DOHH2 (cell line): ENCODE measurements at regions not wholly inside any gene's neighbourhood (a gene's known extent, or its start where the extent isn't known, plus 50 kb on each side); places are given as distances from the start of the nearest gene placed in this dataset.

Source experiments
- H3F3A ChIP-seq: fragments of 200-600 bp; sonication (generic), shearing (Covaris generic); 2 replicates; pipeline ENCODE4 v1.6.0; 2016; ENCODE audit warnings: antibody characterized with exemption, mild to moderate bottlenecking; ENCODE audit not compliant: control insufficient read depth, insufficient read depth
- H3K27ac ChIP-seq: fragments of 200-600 bp; sonication (generic); 2 replicates; pipeline ENCODE4 v1.5.1; 2014; ENCODE audit warnings: low read depth, mild to moderate bottlenecking, low read length, moderate library complexity
- H3K27me3 ChIP-seq: fragments of 200-600 bp; sonication (generic); 2 replicates; pipeline ENCODE4 v1.6.1; 2014; ENCODE audit warnings: mild to moderate bottlenecking, low read length, mixed read lengths; ENCODE audit not compliant: control insufficient read depth
- H3K36me3 ChIP-seq: fragments of 200-600 bp; sonication (generic); 2 replicates; pipeline ENCODE4 v1.6.1; 2014; ENCODE audit warnings: mild to moderate bottlenecking, low read length, moderate library complexity, mixed read lengths; ENCODE audit not compliant: control insufficient read depth
- H3K4me1 ChIP-seq: fragments of 200-600 bp; sonication (generic); 2 replicates; pipeline ENCODE4 v1.6.1; 2014; ENCODE audit warnings: mild to moderate bottlenecking, low read length, mixed read lengths; ENCODE audit not compliant: control insufficient read depth
- H3K4me2 ChIP-seq: fragments of 200-600 bp; sonication (generic); 2 replicates; pipeline ENCODE4 v1.6.0; 2014; ENCODE audit warnings: mild to moderate bottlenecking, low read length, moderate library complexity
- H3K4me3 ChIP-seq: fragments of 200-600 bp; sonication (generic); 2 replicates; pipeline ENCODE4 v1.5.1; 2014; ENCODE audit warnings: mild to moderate bottlenecking, low read length, mixed read lengths
- H3K79me2 ChIP-seq: fragments of 200-600 bp; sonication (generic); 2 replicates; pipeline ENCODE4 v1.6.1; 2014; ENCODE audit warnings: mild to moderate bottlenecking, low read length, mixed read lengths; ENCODE audit not compliant: control insufficient read depth
- H3K9me2 ChIP-seq: fragments of 200-600 bp; sonication (generic); replicated peaks from 2 replicates; pipeline ENCODE4 v1.6.1; 2014; ENCODE audit warnings: mild to moderate bottlenecking, low read length, mixed read lengths; ENCODE audit not compliant: control insufficient read depth
- H3K9me3 ChIP-seq: fragments of 200-600 bp; sonication (generic); 2 replicates; pipeline ENCODE4 v1.6.1; 2014; ENCODE audit warnings: antibody characterized with exemption, low read length, mixed read lengths; ENCODE audit not compliant: control insufficient read depth, insufficient read depth
- H4K20me1 ChIP-seq: fragments of 200-600 bp; sonication (generic); 2 replicates; pipeline ENCODE4 v1.6.0; 2014; ENCODE audit warnings: low read depth, mild to moderate bottlenecking, antibody characterized with exemption, low read length, moderate library complexity; ENCODE audit not compliant: control insufficient read depth, insufficient read depth
- EZH2phosphoT487 ChIP-seq: fragments of 200-600 bp; sonication (generic); IDR thresholded peaks from 2 replicates; pipeline ENCODE4 v1.6.1; 2017; ENCODE audit warnings: borderline replicate concordance, mild to moderate bottlenecking, antibody characterized with exemption, low read length, moderate library complexity, mixed read lengths
- TF ChIP-seq, protein P1 (sequence below): fragments of 200-600 bp; sonication (generic); IDR thresholded peaks from one replicate; pipeline ENCODE4 v1.5.1; 2014; ENCODE audit warnings: antibody characterized with exemption, mild to moderate bottlenecking, low read depth, low read length; ENCODE audit not compliant: poor library complexity, severe bottlenecking

DNA sequence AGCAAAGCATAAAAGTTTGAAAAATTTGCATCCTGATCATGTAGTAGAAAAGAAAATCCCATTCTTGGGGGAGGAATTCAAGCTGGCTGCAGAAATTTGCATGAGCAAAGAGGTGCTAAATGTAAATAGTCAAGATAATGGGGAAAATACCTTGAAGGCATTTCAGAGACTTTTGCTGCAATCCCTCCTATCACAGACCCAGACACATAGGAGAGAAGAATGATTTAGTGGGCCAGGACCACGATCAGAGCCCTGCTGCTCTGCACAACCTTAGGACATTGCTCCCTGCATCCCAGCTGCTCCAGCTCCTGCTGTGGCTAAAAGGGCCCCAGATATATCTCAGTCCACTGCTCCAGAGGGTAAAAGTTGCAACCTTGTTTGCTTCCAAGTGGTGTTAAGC lies 1439.7 kb upstream of the AGA start:
- H3K4me1 ChIP-seq: no peaks in the 10 kb centered on the region
- H3K9me3 ChIP-seq: peaks cover 6% of the 10 kb centered on the region; the same call in 1 of the 2 replicates
- H3K27ac ChIP-seq: no peak overlapping the region
- H3K9me2 ChIP-seq: no peaks in the 10 kb centered on the region
- no peaks in the 10 kb centered on the region for H3K36me3 ChIP-seq
- TF ChIP-seq EZH2phosphoT487: no peak
- TF ChIP-seq, protein P1, sequence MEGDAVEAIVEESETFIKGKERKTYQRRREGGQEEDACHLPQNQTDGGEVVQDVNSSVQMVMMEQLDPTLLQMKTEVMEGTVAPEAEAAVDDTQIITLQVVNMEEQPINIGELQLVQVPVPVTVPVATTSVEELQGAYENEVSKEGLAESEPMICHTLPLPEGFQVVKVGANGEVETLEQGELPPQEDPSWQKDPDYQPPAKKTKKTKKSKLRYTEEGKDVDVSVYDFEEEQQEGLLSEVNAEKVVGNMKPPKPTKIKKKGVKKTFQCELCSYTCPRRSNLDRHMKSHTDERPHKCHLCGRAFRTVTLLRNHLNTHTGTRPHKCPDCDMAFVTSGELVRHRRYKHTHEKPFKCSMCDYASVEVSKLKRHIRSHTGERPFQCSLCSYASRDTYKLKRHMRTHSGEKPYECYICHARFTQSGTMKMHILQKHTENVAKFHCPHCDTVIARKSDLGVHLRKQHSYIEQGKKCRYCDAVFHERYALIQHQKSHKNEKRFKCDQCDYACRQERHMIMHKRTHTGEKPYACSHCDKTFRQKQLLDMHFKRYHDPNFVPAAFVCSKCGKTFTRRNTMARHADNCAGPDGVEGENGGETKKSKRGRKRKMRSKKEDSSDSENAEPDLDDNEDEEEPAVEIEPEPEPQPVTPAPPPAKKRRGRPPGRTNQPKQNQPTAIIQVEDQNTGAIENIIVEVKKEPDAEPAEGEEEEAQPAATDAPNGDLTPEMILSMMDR: no peak
- H3K4me3 ChIP-seq: no peak overlapping the region
- no peaks in the 10 kb centered on the region for H3F3A ChIP-seq
- no peaks in the 10 kb centered on the region for H3K27me3 ChIP-seq
- H3K4me2 ChIP-seq: no peak overlapping the region
- H4K20me1 ChIP-seq: no peaks in the 10 kb centered on the region
- no peaks in the 10 kb centered on the region for H3K79me2 ChIP-seq

DNA sequence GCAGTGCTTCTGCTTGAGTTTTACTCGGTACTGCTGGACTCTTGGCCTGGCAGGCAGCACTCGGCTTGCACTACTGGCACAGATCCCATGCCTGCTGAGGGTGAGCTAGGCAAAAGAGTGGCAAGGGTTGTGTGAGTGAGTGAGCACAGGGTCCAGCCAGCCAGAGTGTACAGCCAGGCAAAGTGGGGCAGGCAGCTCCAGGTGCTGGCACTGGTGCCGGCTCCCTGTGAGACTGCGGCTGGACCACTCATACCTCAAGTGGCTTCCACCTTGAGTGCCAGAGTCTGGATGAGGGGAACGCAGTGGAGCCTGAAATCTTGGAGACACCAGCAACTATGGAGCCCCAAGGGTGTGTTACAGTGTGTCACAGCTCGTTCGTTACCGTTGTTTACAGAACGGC lies 1451.9 kb upstream of the AGA start:
- no peak overlapping the region for H3K4me2 ChIP-seq
- H3K36me3 ChIP-seq: no peaks in the 10 kb centered on the region
- no peaks in the 10 kb centered on the region for H3F3A ChIP-seq
- no peaks in the 10 kb centered on the region for H3K79me2 ChIP-seq
- no peak for TF ChIP-seq EZH2phosphoT487
- TF ChIP-seq, protein P1: no peak
- H3K9me3 ChIP-seq: no peaks in the 10 kb centered on the region
- H3K27me3 ChIP-seq: no peaks in the 10 kb centered on the region
- no peaks in the 10 kb centered on the region for H3K9me2 ChIP-seq
- H4K20me1 ChIP-seq: no peaks in the 10 kb centered on the region
- no peak overlapping the region for H3K4me3 ChIP-seq
- H3K4me1 ChIP-seq: no peaks in the 10 kb centered on the region
- no peak overlapping the region for H3K27ac ChIP-seq

DNA sequence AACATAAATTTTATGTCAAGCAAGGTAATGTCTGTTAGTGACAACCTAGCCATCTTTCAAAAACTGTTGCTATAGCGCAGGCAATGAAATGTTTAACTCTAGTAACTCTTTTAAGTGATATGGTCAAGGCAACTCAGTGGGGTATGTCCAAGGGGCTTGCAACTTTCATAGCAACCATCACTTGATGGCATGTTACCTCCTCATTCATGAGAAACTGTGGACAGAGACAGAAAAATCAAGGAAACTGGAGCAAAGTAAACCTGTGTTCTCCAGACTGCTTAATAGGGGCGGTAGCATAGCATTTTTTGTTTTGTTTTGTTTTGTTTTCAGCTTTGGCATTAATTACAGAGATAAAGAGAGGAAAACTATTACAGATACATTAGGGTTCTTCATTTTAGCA lies 1456.8 kb upstream of the AGA start:
- Histone ChIP-seq H3K9me2 (no peaks in the 10 kb centered on the region), H3F3A (no peaks in the 10 kb centered on the region), H3K9me3 (no peaks in the 10 kb centered on the region), H3K27ac (no peak overlapping the region), H4K20me1 (no peaks in the 10 kb centered on the region), H3K36me3 (no peaks in the 10 kb centered on the region), H3K27me3 (no peaks in the 10 kb centered on the region), H3K4me3 (no peak overlapping the region), H3K79me2 (no peaks in the 10 kb centered on the region), H3K4me2 (no peak overlapping the region), H3K4me1 (no peaks in the 10 kb centered on the region)
- TF ChIP-seq, protein P1: no peak
- no peak for TF ChIP-seq EZH2phosphoT487

DNA sequence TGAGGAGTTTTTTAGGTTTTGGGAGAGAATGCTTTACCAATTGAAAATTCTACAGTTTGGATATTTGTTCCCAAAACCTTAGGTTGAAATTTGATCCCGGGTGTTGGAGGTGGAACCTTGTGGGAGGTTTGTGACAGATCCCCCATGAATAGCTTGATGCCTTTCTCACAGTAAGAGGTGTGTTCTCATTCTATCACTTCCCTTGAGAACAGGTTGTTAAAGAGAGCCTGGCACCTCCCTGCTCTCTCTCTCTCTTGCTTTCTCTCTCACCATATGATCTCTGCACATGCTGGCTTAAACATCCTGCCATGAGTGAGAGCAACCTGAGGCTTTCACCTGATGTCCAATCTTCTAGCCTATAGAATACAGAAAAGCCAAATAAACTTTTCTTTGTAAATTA lies 1475.5 kb upstream of the AGA start:
- H3K4me1 ChIP-seq: no peaks in the 10 kb centered on the region
- H3K9me2 ChIP-seq: no peaks in the 10 kb centered on the region
- H3K79me2 ChIP-seq: no peaks in the 10 kb centered on the region
- no peak overlapping the region for H3K27ac ChIP-seq
- no peak overlapping the region for H3K4me2 ChIP-seq
- TF ChIP-seq, protein P1: no peak
- TF ChIP-seq EZH2phosphoT487: no peak
- no peaks in the 10 kb centered on the region for H3K36me3 ChIP-seq
- no peak overlapping the region for H3K4me3 ChIP-seq
- H4K20me1 ChIP-seq: no peaks in the 10 kb centered on the region
- H3K9me3 ChIP-seq: peaks cover 10% of the 10 kb centered on the region; the same call in 1 of the 2 replicates
- no peaks in the 10 kb centered on the region for H3F3A ChIP-seq
- H3K27me3 ChIP-seq: no peaks in the 10 kb centered on the region
